OCI-LY3 (cell line): ENCODE measurements at regions not wholly inside any gene's neighbourhood (a gene's known extent, or its start where the extent isn't known, plus 50 kb on each side); places are given as distances from the start of the nearest gene placed in this dataset.

Source experiments
- H2AFZ ChIP-seq: fragments of 200-600, 300-600 bp; shearing (Covaris generic); 2 replicates; pipeline ENCODE4 v1.6.0; 2014; ENCODE audit warnings: antibody characterized with exemption, low read depth, low read length
- H3K27ac ChIP-seq: fragments of 200-600, 300-600 bp; sonication (generic); 2 replicates; pipeline ENCODE4 v1.5.1; 2014; ENCODE audit warnings: mild to moderate bottlenecking, low read length, moderate library complexity, mixed read lengths
- H3K27me3 ChIP-seq: fragments of 200-600, 300-600 bp; sonication (generic); 2 replicates; pipeline ENCODE4 v1.6.1; 2014; ENCODE audit warnings: low read depth, low read length, mixed read lengths
- H3K36me3 ChIP-seq: fragments of 200-600, 300-600 bp; sonication (generic); replicated peaks from 2 replicates; pipeline ENCODE3; 2014; ENCODE audit warnings: low read depth, low read length, mixed read lengths
- H3K4me1 ChIP-seq: fragments of 300-600, 200-600 bp; sonication (generic); 2 replicates; pipeline ENCODE4 v1.6.1; 2014; ENCODE audit warnings: low read length, mixed read lengths
- H3K4me2 ChIP-seq: fragments of 200-600, 300-600 bp; sonication (generic); 2 replicates; pipeline ENCODE4 v1.6.1; 2014; ENCODE audit warnings: low read length, mixed read lengths
- H3K4me3 ChIP-seq: fragments of 300-600, 200-600 bp; sonication (generic); 2 replicates; pipeline ENCODE4 v1.5.1; 2014; ENCODE audit warnings: antibody characterized with exemption, mild to moderate bottlenecking, low read length, moderate library complexity
- H3K79me2 ChIP-seq: fragments of 300-600, 200-600 bp; shearing (Covaris generic); 2 replicates; pipeline ENCODE4 v1.6.1; 2014; ENCODE audit warnings: mild to moderate bottlenecking, low read length, mixed read lengths
- H3K9ac ChIP-seq: fragments of 300-600, 200-600 bp; shearing (Covaris generic); 2 replicates; pipeline ENCODE4 v1.6.0; 2014; ENCODE audit warnings: mild to moderate bottlenecking, low read length, moderate library complexity
- H3K9me3 ChIP-seq: fragments of 200-600, 300-600 bp; shearing (Covaris generic); 2 replicates; pipeline ENCODE4 v1.6.1; 2014; ENCODE audit warnings: low read length, mixed read lengths; ENCODE audit not compliant: insufficient read depth
- H4K20me1 ChIP-seq: fragments of 200-600, 300-600 bp; sonication (generic); 2 replicates; pipeline ENCODE4 v1.6.1; 2016; ENCODE audit warnings: low read length, mixed read lengths; ENCODE audit not compliant: insufficient read depth
- CTCF ChIP-seq: fragments of 200-600, 300-600 bp; sonication (generic); IDR thresholded peaks from 2 replicates; pipeline ENCODE4 v1.5.1; 2014; ENCODE audit warnings: antibody characterized with exemption, low read length, low read depth
- EZH2phosphoT487 ChIP-seq: fragments of 200-600 bp; shearing (Covaris generic); IDR thresholded peaks from 2 replicates; pipeline ENCODE4 v1.6.1; 2018; ENCODE audit warnings: antibody characterized with exemption, mixed run types, low read depth

GRCh38 chr13:111467111-111467890 is 146.9 kb downstream of the TEX29 start:
- H3K4me3 ChIP-seq: no peak overlapping the region
- no peaks in the 10 kb centered on the region for H3K79me2 ChIP-seq
- H3K9me3 ChIP-seq: no peaks in the 10 kb centered on the region
- no peak overlapping the region for H2AFZ ChIP-seq
- peaks cover 24% of the 10 kb centered on the region for H3K27me3 ChIP-seq
- no peak overlapping the region for H3K27ac ChIP-seq
- H3K4me2 ChIP-seq: no peak overlapping the region
- TF ChIP-seq CTCF (no peak), EZH2phosphoT487 (no peak)
- no peak overlapping the region for H3K9ac ChIP-seq
- H3K36me3 ChIP-seq: no peaks in the 10 kb centered on the region
- peaks cover 16% of the 10 kb centered on the region for H3K4me1 ChIP-seq
- no peaks in the 10 kb centered on the region for H4K20me1 ChIP-seq

DNA sequence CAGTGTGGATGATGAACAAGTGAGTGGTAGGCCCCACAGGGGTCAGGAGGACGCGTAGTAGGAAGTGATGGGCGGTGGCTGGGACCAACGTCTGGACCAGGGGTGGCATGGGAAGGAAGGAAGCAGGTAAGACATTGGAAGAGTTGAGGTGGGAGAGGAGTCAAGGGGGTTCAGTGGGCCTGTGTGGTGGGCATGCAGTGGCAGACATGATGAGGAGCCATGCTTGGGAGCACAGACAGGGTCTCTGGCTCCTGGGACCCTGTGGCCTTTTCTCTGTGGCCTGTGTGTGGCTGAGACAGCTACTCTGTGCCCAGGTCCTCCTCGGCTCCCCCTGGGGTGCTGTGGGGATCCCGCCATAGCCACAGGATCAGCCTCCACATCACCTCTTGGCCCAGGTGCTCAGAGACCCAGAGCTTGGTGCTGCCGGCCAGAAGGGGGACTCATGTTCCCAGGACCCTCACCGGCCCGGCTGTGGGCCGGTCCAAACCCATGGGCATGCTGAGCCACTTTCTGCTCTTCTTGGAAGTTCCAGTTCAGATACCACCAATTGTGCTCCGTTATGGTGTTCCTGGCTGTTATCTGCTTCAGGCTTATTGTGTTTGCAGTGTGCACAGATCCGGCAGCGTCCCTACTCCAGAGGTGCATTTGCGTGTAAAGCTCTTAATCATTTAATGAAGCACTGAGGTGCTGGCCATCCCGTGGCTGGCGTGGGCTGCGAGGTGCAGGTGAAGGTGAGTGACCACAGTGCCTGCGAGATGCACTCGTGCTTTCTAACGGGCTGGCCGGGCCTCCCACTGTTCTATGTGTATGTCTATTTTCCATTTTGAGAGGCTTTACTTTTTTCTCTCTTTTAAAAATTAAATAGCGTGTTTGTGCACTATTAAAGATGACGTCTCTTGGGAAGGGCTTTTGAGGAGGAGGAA is 147.9 kb downstream of the TEX29 start:
- Histone ChIP-seq H3K27me3 (peaks cover 17% of the 10 kb centered on the region; the same call in 1 of the 2 replicates), H3K4me2 (no peak overlapping the region)

DNA sequence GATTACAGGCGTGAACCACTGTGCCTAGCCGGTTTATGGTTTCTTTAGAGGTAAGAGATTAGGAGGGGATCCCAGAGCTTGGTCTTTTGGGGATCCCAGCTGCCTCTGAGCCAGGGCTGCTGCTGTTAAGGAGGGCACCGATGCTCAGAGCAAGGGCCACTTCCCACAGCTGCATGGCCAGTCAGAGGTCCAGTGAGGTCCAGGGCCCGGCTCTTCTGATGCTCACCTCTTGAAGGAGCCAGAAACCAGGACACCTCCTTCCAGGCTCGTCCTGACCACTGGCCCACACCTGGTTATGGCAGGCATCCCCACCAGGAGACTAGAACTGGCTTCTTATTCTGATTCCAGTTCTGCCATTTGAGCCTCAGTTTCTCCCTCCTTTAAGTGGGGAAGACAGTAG is 149.0 kb downstream of the TEX29 start:
- Histone ChIP-seq H3K4me3 (no peak overlapping the region), H4K20me1 (no peaks in the 10 kb centered on the region), H2AFZ (no peak overlapping the region), H3K4me2 (no peak overlapping the region), H3K27ac (no peak overlapping the region), H3K4me1 (peaks cover 29% of the 10 kb centered on the region), H3K36me3 (no peaks in the 10 kb centered on the region), H3K9me3 (no peaks in the 10 kb centered on the region), H3K27me3 (peaks cover 17% of the 10 kb centered on the region; the same call in 1 of the 2 replicates), H3K9ac (no peak overlapping the region), H3K79me2 (no peaks in the 10 kb centered on the region)
- no peak for TF ChIP-seq EZH2phosphoT487
- no peak for TF ChIP-seq CTCF

More for the DNA sequence above, 147.9 kb downstream of the TEX29 start:
- Histone ChIP-seq H3K4me3 (no peak overlapping the region), H3K9me3 (no peaks in the 10 kb centered on the region), H4K20me1 (no peaks in the 10 kb centered on the region), H3K79me2 (no peaks in the 10 kb centered on the region), H3K4me1 (peaks cover 26% of the 10 kb centered on the region), H3K9ac (no peak overlapping the region), H3K36me3 (no peaks in the 10 kb centered on the region), H2AFZ (no peak overlapping the region), H3K27ac (no peak overlapping the region)
- TF ChIP-seq EZH2phosphoT487 (no peak), CTCF (no peak)
